Hypothalamus (tissue), 51 donors: ENCODE measurements at regions not wholly inside any gene's neighbourhood (a gene's known extent, or its start where the extent isn't known, plus 50 kb on each side); places are given as distances from the start of the nearest gene placed in this dataset.
A peak's percentile ranks its signal among the peaks of the same experiment; 100 is the strongest.

ENCODE experiments used
- DNase-seq, 51 donors: peaks; one replicate each; lab custom pipeline; 2025; lab: John Stamatoyannopoulos, UW

GRCh38 chr6:125699591-125699990 is 49.8 kb upstream of the HEY2 start:
- peak in 2 of 51 donors; percentile 2 to 12 for DNase-seq
